ENCODE measurements at regions not wholly inside any gene's neighbourhood (a gene's known extent, or its start where the extent isn't known, plus 50 kb on each side); places are given as distances from the start of the nearest gene placed in this dataset.

DNA sequence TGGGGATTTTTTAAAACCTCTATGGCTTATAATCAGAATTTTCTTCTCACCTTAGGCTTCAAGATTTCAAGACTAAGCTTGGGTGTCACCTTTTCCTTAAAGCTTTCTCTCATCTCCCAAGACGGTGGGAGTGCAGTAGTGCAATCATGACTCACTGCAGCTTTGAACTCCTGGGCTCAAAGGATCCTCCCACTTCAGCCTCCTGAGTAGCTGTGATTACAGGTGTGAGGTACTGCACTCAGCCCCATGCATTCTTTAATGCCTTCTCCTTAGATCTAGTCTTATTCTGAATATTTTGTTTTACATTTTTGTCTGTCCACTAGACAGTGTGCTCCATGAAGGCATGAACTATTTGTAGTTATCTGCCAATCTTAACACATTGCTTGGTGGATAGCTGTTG lies 55.7 kb upstream of the FAT3 start:
- Histone ChIP-seq H3K4me1 (ENCODE audit: control insufficient read depth, insufficient read depth, low read length) (no peaks in the 10 kb centered on the region), H3K27ac (ENCODE audit: extremely low read depth, low read depth, low read length) (no peak overlapping the region), H3K9me3 (ENCODE audit: control insufficient read depth, insufficient read depth, low read depth, low read length) (no peaks in the 10 kb centered on the region), H3K36me3 (ENCODE audit: control insufficient read depth in 2 of 2, insufficient read depth in 1 of 2, low read length in 2 of 2) (no peaks in the 10 kb centered on the region), H3K4me3 (ENCODE audit: low read depth, low read length) (no peak overlapping the region)
- ChIA-PET CTCF (no interaction called here), POLR2A (no interaction called here)
- TF ChIP-seq ZNF544 (tag by site-specific recombination; IDR thresholded peaks at IDR 0.05) = no peak
- TF ChIP-seq, protein P1, sequence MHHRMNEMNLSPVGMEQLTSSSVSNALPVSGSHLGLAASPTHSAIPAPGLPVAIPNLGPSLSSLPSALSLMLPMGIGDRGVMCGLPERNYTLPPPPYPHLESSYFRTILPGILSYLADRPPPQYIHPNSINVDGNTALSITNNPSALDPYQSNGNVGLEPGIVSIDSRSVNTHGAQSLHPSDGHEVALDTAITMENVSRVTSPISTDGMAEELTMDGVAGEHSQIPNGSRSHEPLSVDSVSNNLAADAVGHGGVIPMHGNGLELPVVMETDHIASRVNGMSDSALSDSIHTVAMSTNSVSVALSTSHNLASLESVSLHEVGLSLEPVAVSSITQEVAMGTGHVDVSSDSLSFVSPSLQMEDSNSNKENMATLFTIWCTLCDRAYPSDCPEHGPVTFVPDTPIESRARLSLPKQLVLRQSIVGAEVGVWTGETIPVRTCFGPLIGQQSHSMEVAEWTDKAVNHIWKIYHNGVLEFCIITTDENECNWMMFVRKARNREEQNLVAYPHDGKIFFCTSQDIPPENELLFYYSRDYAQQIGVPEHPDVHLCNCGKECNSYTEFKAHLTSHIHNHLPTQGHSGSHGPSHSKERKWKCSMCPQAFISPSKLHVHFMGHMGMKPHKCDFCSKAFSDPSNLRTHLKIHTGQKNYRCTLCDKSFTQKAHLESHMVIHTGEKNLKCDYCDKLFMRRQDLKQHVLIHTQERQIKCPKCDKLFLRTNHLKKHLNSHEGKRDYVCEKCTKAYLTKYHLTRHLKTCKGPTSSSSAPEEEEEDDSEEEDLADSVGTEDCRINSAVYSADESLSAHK (tag by site-specific recombination; IDR thresholded peaks at IDR 0.05) = no peak
- TF ChIP-seq ZNF302 (tag by site-specific recombination; IDR thresholded peaks at IDR 0.05; ENCODE audit: low read depth) = no peak
- TF ChIP-seq ZNF768 (tag by site-specific recombination; IDR thresholded peaks at IDR 0.05) = no peak
- no peak for TF ChIP-seq ZNF211 (tag by site-specific recombination; IDR thresholded peaks at IDR 0.05; ENCODE audit: low read depth)
- no peak for TF ChIP-seq ZBTB20 (tag by site-specific recombination; IDR thresholded peaks at IDR 0.05)
- no peak for TF ChIP-seq ZNF654 (tag by site-specific recombination; IDR thresholded peaks at IDR 0.05; ENCODE audit: low read depth)
- TF ChIP-seq ZNF121 (tag by site-specific recombination; IDR thresholded peaks at IDR 0.05) = no peak

DNA sequence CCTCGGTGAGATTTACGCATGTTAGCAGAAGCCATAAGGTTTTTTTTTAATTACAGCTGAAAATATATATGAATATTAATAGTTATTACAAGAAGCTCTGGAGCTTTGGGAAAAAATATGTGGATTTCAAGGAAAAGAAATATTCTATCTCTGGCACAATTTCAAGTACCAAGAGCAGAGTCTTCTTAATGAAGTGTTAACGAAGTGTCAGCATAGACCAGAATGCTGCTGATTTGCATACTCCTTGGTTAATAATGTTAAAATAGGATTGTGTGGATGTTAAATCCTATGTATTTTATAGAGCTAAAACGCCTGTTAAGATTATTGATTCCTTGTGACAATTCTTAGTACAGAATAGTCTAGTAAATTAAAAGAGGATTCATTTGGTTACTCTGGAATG lies 57.0 kb upstream of the FAT3 start:
- ChIA-PET CTCF (no interaction called here), POLR2A (no interaction called here)

GRCh38 chr11:92166335-92166734 lies 58.3 kb upstream of the FAT3 start:
- CTCF ChIA-PET = interaction anchor here (0.8 kb wide), 1 partner anchor 43 kb away, joined by 6 read pairs; no protein-coding TSS in a partner anchor
- no peak overlapping the region for H3K4me3 ChIP-seq (ENCODE audit: low read depth, low read length)
- TF ChIP-seq ZNF747 (tag by site-specific recombination; IDR thresholded peaks at IDR 0.05) (no peak), ZNF555 (tag by site-specific recombination; conservative IDR thresholded peaks at IDR 0.05) (no peak), EGR2 (tag by site-specific recombination; IDR thresholded peaks at IDR 0.05; ENCODE audit: low read depth) (no peak), ZNF433 (tag by site-specific recombination; IDR thresholded peaks at IDR 0.05; ENCODE audit: low read depth) (no peak)
- TF ChIP-seq, protein P2, sequence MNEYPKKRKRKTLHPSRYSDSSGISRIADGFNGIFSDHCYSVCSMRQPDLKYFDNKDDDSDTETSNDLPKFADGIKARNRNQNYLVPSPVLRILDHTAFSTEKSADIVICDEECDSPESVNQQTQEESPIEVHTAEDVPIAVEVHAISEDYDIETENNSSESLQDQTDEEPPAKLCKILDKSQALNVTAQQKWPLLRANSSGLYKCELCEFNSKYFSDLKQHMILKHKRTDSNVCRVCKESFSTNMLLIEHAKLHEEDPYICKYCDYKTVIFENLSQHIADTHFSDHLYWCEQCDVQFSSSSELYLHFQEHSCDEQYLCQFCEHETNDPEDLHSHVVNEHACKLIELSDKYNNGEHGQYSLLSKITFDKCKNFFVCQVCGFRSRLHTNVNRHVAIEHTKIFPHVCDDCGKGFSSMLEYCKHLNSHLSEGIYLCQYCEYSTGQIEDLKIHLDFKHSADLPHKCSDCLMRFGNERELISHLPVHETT (tag by site-specific recombination; IDR thresholded peaks at IDR 0.05) = no peak
- no peak overlapping the region for H3K27ac ChIP-seq (ENCODE audit: extremely low read depth, low read depth, low read length)
- H3K4me1 ChIP-seq (ENCODE audit: control insufficient read depth, insufficient read depth, low read length) = no peaks in the 10 kb centered on the region
- POLR2A ChIA-PET = no interaction called here
- no peaks in the 10 kb centered on the region for H3K36me3 ChIP-seq (ENCODE audit: control insufficient read depth in 2 of 2, insufficient read depth in 1 of 2, low read length in 2 of 2)
- no peaks in the 10 kb centered on the region for H3K9me3 ChIP-seq (ENCODE audit: control insufficient read depth, insufficient read depth, low read depth, low read length)

More for the DNA sequence above, 57.0 kb upstream of the FAT3 start:
- H3K27ac ChIP-seq (ENCODE audit: extremely low read depth, low read depth, low read length) = no peak overlapping the region
- TF ChIP-seq, protein P3, sequence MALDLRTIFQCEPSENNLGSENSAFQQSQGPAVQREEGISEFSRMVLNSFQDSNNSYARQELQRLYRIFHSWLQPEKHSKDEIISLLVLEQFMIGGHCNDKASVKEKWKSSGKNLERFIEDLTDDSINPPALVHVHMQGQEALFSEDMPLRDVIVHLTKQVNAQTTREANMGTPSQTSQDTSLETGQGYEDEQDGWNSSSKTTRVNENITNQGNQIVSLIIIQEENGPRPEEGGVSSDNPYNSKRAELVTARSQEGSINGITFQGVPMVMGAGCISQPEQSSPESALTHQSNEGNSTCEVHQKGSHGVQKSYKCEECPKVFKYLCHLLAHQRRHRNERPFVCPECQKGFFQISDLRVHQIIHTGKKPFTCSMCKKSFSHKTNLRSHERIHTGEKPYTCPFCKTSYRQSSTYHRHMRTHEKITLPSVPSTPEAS (tag by site-specific recombination; IDR thresholded peaks at IDR 0.05) = no peak
- TF ChIP-seq GLI2 (tag by site-specific recombination; IDR thresholded peaks at IDR 0.05; ENCODE audit: borderline replicate concordance, low read depth) = no peak
- H3K36me3 ChIP-seq (ENCODE audit: control insufficient read depth in 2 of 2, insufficient read depth in 1 of 2, low read length in 2 of 2) = no peaks in the 10 kb centered on the region
- no peaks in the 10 kb centered on the region for H3K9me3 ChIP-seq (ENCODE audit: control insufficient read depth, insufficient read depth, low read depth, low read length)
- no peak overlapping the region for H3K4me3 ChIP-seq (ENCODE audit: low read depth, low read length)
- no peaks in the 10 kb centered on the region for H3K4me1 ChIP-seq (ENCODE audit: control insufficient read depth, insufficient read depth, low read length)
